ENCODE measurements at regions not wholly inside any gene's neighbourhood (a gene's known extent, or its start where the extent isn't known, plus 50 kb on each side); places are given as distances from the start of the nearest gene placed in this dataset.

DNA sequence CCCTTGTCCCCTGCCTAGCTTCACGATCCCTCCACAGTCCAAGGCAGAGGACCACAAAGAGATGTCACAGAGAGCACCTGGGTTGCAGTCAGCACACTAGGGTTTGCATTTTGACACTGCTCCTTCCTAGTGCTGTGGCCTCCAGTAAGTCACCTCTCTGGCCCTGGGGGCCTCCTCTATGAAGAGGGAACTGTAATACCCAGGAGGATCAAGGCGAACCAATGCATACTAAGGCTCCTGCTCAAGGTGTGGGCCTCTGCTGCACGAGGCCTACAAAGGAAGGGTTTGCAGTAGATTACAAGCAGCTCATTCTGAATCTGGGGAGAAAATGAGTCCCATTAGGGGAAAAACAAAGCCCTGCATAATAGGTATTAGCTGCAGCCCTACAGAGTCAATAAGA lies 72.3 kb upstream of the FZD7 start:
- Histone ChIP-seq H4K20me1 (ENCODE audit: control insufficient read depth, extremely low read depth, insufficient read depth, low read length) (no peaks in the 10 kb centered on the region), H3K4me3 (replicated peaks in 1 of 4; ENCODE audit: control extremely low read depth in 1 of 4, insufficient read depth in 1 of 4, low read depth in 3 of 4, low read length in 4 of 4) (no peak overlapping the region), H3K9ac (ENCODE audit: insufficient read depth, low read length) (no peak overlapping the region), H3K27me3 (ENCODE audit: control insufficient read depth, insufficient read depth, low read length) (peaks cover 9% of the 10 kb centered on the region), H3K4me1 (ENCODE audit: control insufficient read depth, extremely low read depth, insufficient read depth, low read length) (no peaks in the 10 kb centered on the region), H3K79me2 (ENCODE audit: control insufficient read depth, insufficient read depth, low read length) (no peaks in the 10 kb centered on the region), H3K27ac (ENCODE audit: insufficient read depth, low read length) (no peak overlapping the region), H3K4me2 (ENCODE audit: extremely low read depth, insufficient read depth, low read length) (no peak overlapping the region), H3K36me3 (ENCODE audit: control insufficient read depth, insufficient read depth, low read length) (no peaks in the 10 kb centered on the region), H2AFZ (ENCODE audit: low read length) (no peak overlapping the region), H3K9me3 (ENCODE audit: control insufficient read depth, insufficient read depth, low read depth, low read length) (no peaks in the 10 kb centered on the region)
- TF ChIP-seq CTCF (conservative IDR thresholded peaks at IDR 0.05 in 1 of 2, IDR thresholded peaks at IDR 0.05 in 1 of 2; ENCODE audit: low read depth in 1 of 2, low read length in 2 of 2): no peak
- no peak for TF ChIP-seq EZH2 (IDR thresholded peaks at IDR 0.05; ENCODE audit: low read length, missing control alignments)
- DNase-seq (ENCODE audit: low read depth in 2 of 2): no peak

DNA sequence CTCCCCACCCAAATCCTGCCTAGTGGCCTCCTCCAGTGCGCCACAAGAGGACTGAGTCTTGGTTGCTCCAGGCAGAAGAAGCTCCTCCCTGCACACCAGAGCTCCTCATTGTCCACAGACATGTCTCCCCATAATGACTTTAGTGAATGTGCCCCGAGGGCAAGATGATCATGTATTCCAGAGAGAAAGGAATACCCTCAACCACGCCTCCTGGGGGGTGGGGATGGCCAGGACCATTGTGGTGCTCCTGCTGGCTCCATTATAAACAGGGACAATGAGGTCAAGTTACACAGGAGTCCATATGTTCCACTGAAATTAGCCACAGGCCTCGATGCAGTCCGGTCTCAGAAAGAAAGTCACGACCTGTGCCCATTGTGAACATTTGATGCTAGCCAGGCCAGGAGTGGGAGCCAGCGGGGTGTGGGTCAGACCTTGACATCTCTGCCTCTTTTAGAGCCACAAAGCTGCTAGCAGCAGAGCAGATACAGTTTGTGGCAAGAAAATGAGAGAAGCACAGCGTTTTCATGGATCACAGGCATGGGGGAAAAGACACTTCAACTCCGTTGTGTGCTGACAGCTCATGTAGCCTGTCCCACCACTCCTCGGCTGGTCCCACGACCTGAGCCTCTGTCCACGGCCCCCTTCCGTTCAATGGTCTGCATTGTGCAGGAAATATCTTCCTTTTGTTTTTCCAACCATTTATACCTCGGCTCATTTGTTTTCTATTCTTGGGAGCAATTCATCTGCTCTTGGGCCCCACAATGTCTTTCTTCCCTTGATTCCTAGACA lies 70.7 kb upstream of the FZD7 start:
- no peaks in the 10 kb centered on the region for H3K9me3 ChIP-seq (ENCODE audit: control insufficient read depth, insufficient read depth, low read depth, low read length)

GRCh38 chr2:201964011-201964410 lies 69.6 kb upstream of the FZD7 start:
- no peaks in the 10 kb centered on the region for H3K79me2 ChIP-seq (ENCODE audit: control insufficient read depth, insufficient read depth, low read length)
- no peak overlapping the region for H3K27ac ChIP-seq (ENCODE audit: insufficient read depth, low read length)
- H4K20me1 ChIP-seq (ENCODE audit: control insufficient read depth, extremely low read depth, insufficient read depth, low read length): no peaks in the 10 kb centered on the region
- no peak overlapping the region for H3K9ac ChIP-seq (ENCODE audit: insufficient read depth, low read length)
- no peak overlapping the region for H3K4me3 ChIP-seq (replicated peaks in 1 of 4; ENCODE audit: control extremely low read depth in 1 of 4, insufficient read depth in 1 of 4, low read depth in 3 of 4, low read length in 4 of 4)
- DNase-seq (ENCODE audit: low read depth in 2 of 2): no peak
- TF ChIP-seq CTCF (conservative IDR thresholded peaks at IDR 0.05 in 1 of 2, IDR thresholded peaks at IDR 0.05 in 1 of 2; ENCODE audit: low read depth in 1 of 2, low read length in 2 of 2) (no peak), EZH2 (IDR thresholded peaks at IDR 0.05; ENCODE audit: low read length, missing control alignments) (no peak)
- no peaks in the 10 kb centered on the region for H3K4me1 ChIP-seq (ENCODE audit: control insufficient read depth, extremely low read depth, insufficient read depth, low read length)
- H2AFZ ChIP-seq (ENCODE audit: low read length): no peak overlapping the region
- H3K36me3 ChIP-seq (ENCODE audit: control insufficient read depth, insufficient read depth, low read length): no peaks in the 10 kb centered on the region
- H3K27me3 ChIP-seq (ENCODE audit: control insufficient read depth, insufficient read depth, low read length): peaks cover 7% of the 10 kb centered on the region
- no peak overlapping the region for H3K4me2 ChIP-seq (ENCODE audit: extremely low read depth, insufficient read depth, low read length)
- H3K9me3 ChIP-seq (ENCODE audit: control insufficient read depth, insufficient read depth, low read depth, low read length): no peaks in the 10 kb centered on the region

More for the DNA sequence above, 70.7 kb upstream of the FZD7 start:
- Histone ChIP-seq H3K4me3 (replicated peaks in 1 of 4; ENCODE audit: control extremely low read depth in 1 of 4, insufficient read depth in 1 of 4, low read depth in 3 of 4, low read length in 4 of 4) (no peak overlapping the region), H3K79me2 (ENCODE audit: control insufficient read depth, insufficient read depth, low read length) (no peaks in the 10 kb centered on the region), H3K27ac (ENCODE audit: insufficient read depth, low read length) (no peak overlapping the region), H4K20me1 (ENCODE audit: control insufficient read depth, extremely low read depth, insufficient read depth, low read length) (no peaks in the 10 kb centered on the region), H3K4me2 (ENCODE audit: extremely low read depth, insufficient read depth, low read length) (no peak overlapping the region), H3K27me3 (ENCODE audit: control insufficient read depth, insufficient read depth, low read length) (peaks cover 9% of the 10 kb centered on the region), H3K9ac (ENCODE audit: insufficient read depth, low read length) (no peak overlapping the region), H3K36me3 (ENCODE audit: control insufficient read depth, insufficient read depth, low read length) (no peaks in the 10 kb centered on the region), H2AFZ (ENCODE audit: low read length) (no peak overlapping the region), H3K4me1 (ENCODE audit: control insufficient read depth, extremely low read depth, insufficient read depth, low read length) (no peaks in the 10 kb centered on the region)
- DNase-seq (ENCODE audit: low read depth in 2 of 2): no peak
- TF ChIP-seq CTCF (conservative IDR thresholded peaks at IDR 0.05 in 1 of 2, IDR thresholded peaks at IDR 0.05 in 1 of 2; ENCODE audit: low read depth in 1 of 2, low read length in 2 of 2) (no peak), EZH2 (IDR thresholded peaks at IDR 0.05; ENCODE audit: low read length, missing control alignments) (no peak)
